H9 (cell line): ENCODE measurements at regions not wholly inside any gene's neighbourhood (a gene's known extent, or its start where the extent isn't known, plus 50 kb on each side); places are given as distances from the start of the nearest gene placed in this dataset.

Source experiments
- DNase-seq: peaks from one replicate; pipeline ENCODE4 v3.0.0-alpha.2; 2017
- H2AFZ ChIP-seq: one replicate; pipeline ENCODE4 v1.6.1; 2013; ENCODE audit warnings: mild to moderate bottlenecking, low read length, control low read depth, moderate library complexity
- H2AK5ac ChIP-seq: 2 replicates; pipeline ENCODE4 v1.6.1; 2013; ENCODE audit warnings: low read length, control low read depth, mixed read lengths; ENCODE audit not compliant: insufficient read length
- H2BK120ac ChIP-seq: one replicate; pipeline ENCODE4 v1.6.1; 2013; ENCODE audit warnings: low read depth, mild to moderate bottlenecking, low read length, control low read depth, inconsistent platforms; ENCODE audit not compliant: poor library complexity, severe bottlenecking
- H2BK12ac ChIP-seq: 2 replicates; pipeline ENCODE4 v1.6.1; 2013; ENCODE audit warnings: low read length, control low read depth, mixed read lengths, low read depth; ENCODE audit not compliant: insufficient read length
- H2BK15ac ChIP-seq: 2 replicates; pipeline ENCODE4 v1.6.1; 2013; ENCODE audit warnings: low read depth, low read length, control low read depth
- H2BK20ac ChIP-seq: one replicate; pipeline ENCODE4 v1.6.1; 2013; ENCODE audit warnings: low read depth, mild to moderate bottlenecking, low read length, control low read depth, inconsistent platforms; ENCODE audit not compliant: poor library complexity, severe bottlenecking
- H2BK5ac ChIP-seq: 2 replicates; pipeline ENCODE4 v1.6.1; 2013; ENCODE audit warnings: low read length, control low read depth, mixed read lengths; ENCODE audit not compliant: insufficient read length
- H3K14ac ChIP-seq: 2 replicates; pipeline ENCODE4 v1.6.1; 2013; ENCODE audit warnings: low read length, control low read depth; ENCODE audit not compliant: insufficient read depth
- H3K18ac ChIP-seq: 2 replicates; pipeline ENCODE4 v1.6.1; 2013; ENCODE audit warnings: low read depth, mild to moderate bottlenecking, mixed read lengths, low read length, control low read depth; ENCODE audit not compliant: insufficient read length
- H3K23ac ChIP-seq: 2 replicates; pipeline ENCODE4 v1.6.1; 2013; ENCODE audit warnings: low read length, control low read depth, mixed read lengths, low read depth; ENCODE audit not compliant: insufficient read length
- H3K23me2 ChIP-seq: 2 replicates; pipeline ENCODE4 v1.6.1; 2013; ENCODE audit warnings: low read depth, mild to moderate bottlenecking, mixed read lengths, low read length, control low read depth; ENCODE audit not compliant: insufficient read length, poor library complexity, severe bottlenecking
- H3K27ac ChIP-seq: 2 replicates; pipeline ENCODE4 v1.5.1; 2013; ENCODE audit warnings: low read length, control low read depth, mixed read lengths, low read depth; ENCODE audit not compliant: insufficient read length
- H3K27me3 ChIP-seq: 2 replicates; pipeline ENCODE4 v1.6.1; 2013; ENCODE audit warnings: low read length, control low read depth, inconsistent platforms; ENCODE audit not compliant: insufficient read depth
- H3K4ac ChIP-seq: 2 replicates; pipeline ENCODE4 v1.6.1; 2013; ENCODE audit warnings: low read depth, mild to moderate bottlenecking, control low read depth, inconsistent platforms, low read length, moderate library complexity
- H3K4me1 ChIP-seq: 2 replicates; pipeline ENCODE4 v1.6.1; 2013; ENCODE audit warnings: low read length, control low read depth, inconsistent platforms; ENCODE audit not compliant: insufficient read depth
- H3K4me2 ChIP-seq: 2 replicates; pipeline ENCODE4 v1.6.1; 2013; ENCODE audit warnings: low read length, control low read depth, mixed read lengths; ENCODE audit not compliant: insufficient read length, insufficient read depth
- H3K56ac ChIP-seq: 2 replicates; pipeline ENCODE4 v1.6.1; 2013; ENCODE audit warnings: low read depth, mild to moderate bottlenecking, mixed read lengths, low read length, control low read depth; ENCODE audit not compliant: insufficient read length
- H3K79me1 ChIP-seq: 2 replicates; pipeline ENCODE4 v1.6.1; 2013; ENCODE audit warnings: low read depth, mild to moderate bottlenecking, moderate library complexity, low read length, control low read depth, inconsistent platforms; ENCODE audit not compliant: insufficient read depth, poor library complexity, severe bottlenecking
- H3K79me2 ChIP-seq: 2 replicates; pipeline ENCODE4 v1.6.1; 2013; ENCODE audit warnings: low read length, control low read depth, inconsistent platforms; ENCODE audit not compliant: insufficient read depth
- H3K9ac ChIP-seq: 2 replicates; pipeline ENCODE4 v1.6.1; 2013; ENCODE audit warnings: low read length, control low read depth, mixed read lengths; ENCODE audit not compliant: insufficient read length; ENCODE audit errors: extremely low read depth
- H3K9me3 ChIP-seq: one replicate; pipeline ENCODE4 v1.6.1; 2013; ENCODE audit warnings: low read depth, low read length, inconsistent platforms; ENCODE audit not compliant: control insufficient read depth
- H3T11ph ChIP-seq: one replicate; pipeline ENCODE4 v1.6.1; 2013; ENCODE audit warnings: mild to moderate bottlenecking, low read length, control low read depth, inconsistent platforms
- H4K20me1 ChIP-seq: one replicate; pipeline ENCODE4 v1.6.1; 2013; ENCODE audit not compliant: control insufficient read depth, insufficient read length, insufficient read depth
- H4K5ac ChIP-seq: 2 replicates; pipeline ENCODE4 v1.6.1; 2013; ENCODE audit warnings: low read depth, mild to moderate bottlenecking, mixed read lengths, low read length, control low read depth; ENCODE audit not compliant: insufficient read length
- H4K8ac ChIP-seq: replicated peaks from 2 replicates; pipeline ENCODE4 v1.6.1; 2013; ENCODE audit warnings: low read length, control low read depth, mixed read lengths, low read depth; ENCODE audit not compliant: insufficient read length
- H4K91ac ChIP-seq: 2 replicates; pipeline ENCODE4 v1.6.1; 2013; ENCODE audit warnings: low read depth, mild to moderate bottlenecking, moderate library complexity, mixed read lengths, low read length, control low read depth; ENCODE audit not compliant: insufficient read length
- H3K27ac Mint-ChIP-seq, 3 experiments: 2 replicates in 2 of 3; 3 replicates in 1 of 3; pipeline ENCODE4 v1.8.0; 2020 to 2021; ENCODE audit warnings: mixed read lengths in 3 of 3, mild to moderate bottlenecking in 1 of 3, moderate library complexity in 1 of 3
- H3K27me3 Mint-ChIP-seq: 2 replicates; pipeline ENCODE4 v1.8.0; 2021; ENCODE audit warnings: low read depth, mild to moderate bottlenecking, moderate library complexity, mixed read lengths
- H3K36me3 Mint-ChIP-seq, 3 experiments: 2 replicates in 2 of 3; 3 replicates in 1 of 3; pipeline ENCODE4 v1.8.0; 2020 to 2021; ENCODE audit warnings: low read depth in 3 of 3, mixed read lengths in 3 of 3; ENCODE audit not compliant: insufficient read depth in 1 of 3
- H3K4me1 Mint-ChIP-seq, 2 experiments: 2 replicates each; pipeline ENCODE4 v1.8.0; 2020; ENCODE audit warnings: mixed read lengths in 2 of 2
- H3K4me3 Mint-ChIP-seq, 2 experiments: 2 replicates in 1 of 2; 3 replicates in 1 of 2; pipeline ENCODE4 v1.8.0; 2020 to 2021; ENCODE audit warnings: mild to moderate bottlenecking in 2 of 2, mixed read lengths in 2 of 2, moderate library complexity in 1 of 2
- H3K9me3 Mint-ChIP-seq, 2 experiments: 2 replicates in 1 of 2; 3 replicates in 1 of 2; pipeline ENCODE4 v1.8.0; 2020; ENCODE audit warnings: mild to moderate bottlenecking in 2 of 2, mixed read lengths in 2 of 2, moderate library complexity in 1 of 2
- CTCF ChIP-seq: fragments of 200-600 bp; sonication (generic); conservative IDR thresholded peaks from 3 replicates; pipeline ENCODE4 v1.8.0; 2021; ENCODE audit warnings: antibody characterized with exemption, mild to moderate bottlenecking
- WGBS: extraction: QIAGEN DNeasy Blood & Tissue Kit; methylation state at CpG from one replicate; pipeline ENCODE4 v1.1.7; 2013; ENCODE audit warnings: missing lambda C conversion rate, low lambda C conversion rate, mixed read lengths; ENCODE audit not compliant: insufficient read length; ENCODE audit errors: extremely low coverage; 5-methylcytosine and 5-hydroxymethylcytosine counted together

- Histone ChIP-seq H3K4ac (no peak overlapping the region), H4K91ac (no peak overlapping the region), H3T11ph (no peak overlapping the region), H2AK5ac (no peak overlapping the region), H4K20me1 (no peaks in the 10 kb centered on the region), H3K23ac (no peak overlapping the region), H3K18ac (no peak overlapping the region), H2BK120ac (no peak overlapping the region), H3K27ac (no peak overlapping the region), H3K56ac (no peak overlapping the region), H2BK5ac (no peak overlapping the region), H3K9ac (no peak overlapping the region), H3K23me2 (no peaks in the 10 kb centered on the region), H2BK12ac (no peak overlapping the region), H4K8ac (no peak overlapping the region), H3K4me1 (no peaks in the 10 kb centered on the region), H3K79me2 (no peaks in the 10 kb centered on the region), H3K9me3 (no peaks in the 10 kb centered on the region), H2BK20ac (no peak overlapping the region), H3K79me1 (no peaks in the 10 kb centered on the region), H4K5ac (no peak overlapping the region), H3K14ac (no peak overlapping the region), H3K4me2 (no peak overlapping the region), H3K27me3 (no peaks in the 10 kb centered on the region), H2BK15ac (no peak overlapping the region), H2AFZ (no peak overlapping the region)
- no CpG with 5 or more reads among the region's 2 CpGs for WGBS
- Mint-ChIP-seq H3K27ac (no peak overlapping the region), H3K9me3 (0 out of 5 replicates have a peak, but pooled peaks cover 0 to 3% of the 10 kb centered on the region in 2 experiments), H3K4me3 (no peak overlapping the region), H3K36me3 (peaks cover 0 to 3% (median 0%) of the 10 kb centered on the region in 3 experiments; a peak in 1 of 7 replicates), H3K4me1 (no peaks in the 10 kb centered on the region), H3K27me3 (no peaks in the 10 kb centered on the region)
- no peak for TF ChIP-seq CTCF
- DNase-seq, result no peak
These were observed 152.4 kb upstream of the GNAI1 start for GRCh38 chr7:79982141-79982770.
